KMS-11 (cell line): ENCODE measurements at regions not wholly inside any gene's neighbourhood (a gene's known extent, or its start where the extent isn't known, plus 50 kb on each side); places are given as distances from the start of the nearest gene placed in this dataset.

Source experiments
- H2AFZ ChIP-seq: fragments of 200-600 bp; sonication (generic); 2 replicates; pipeline ENCODE4 v1.6.1; 2016; ENCODE audit warnings: antibody characterized with exemption, mixed run types, low read depth
- H3K27ac ChIP-seq: fragments of 200-600 bp; sonication (generic); 2 replicates; pipeline ENCODE4 v1.6.1; 2016; ENCODE audit warnings: mild to moderate bottlenecking, mixed run types
- H3K27me3 ChIP-seq: fragments of 200-600 bp; sonication (generic); 2 replicates; pipeline ENCODE4 v1.6.1; 2017; ENCODE audit warnings: mild to moderate bottlenecking, low read depth, mixed run types, moderate library complexity; ENCODE audit not compliant: insufficient read depth
- H3K36me3 ChIP-seq: fragments of 200-600 bp; sonication (generic); 2 replicates; pipeline ENCODE4 v1.6.1; 2017; ENCODE audit warnings: mild to moderate bottlenecking, mixed run types; ENCODE audit not compliant: insufficient read depth
- H3K4me1 ChIP-seq: fragments of 200-600 bp; sonication (generic); 2 replicates; pipeline ENCODE4 v1.6.1; 2016; ENCODE audit warnings: mild to moderate bottlenecking, low read depth, mixed run types; ENCODE audit not compliant: poor library complexity, severe bottlenecking
- H3K4me2 ChIP-seq: fragments of 200-600 bp; sonication (generic); 2 replicates; pipeline ENCODE4 v1.7.0; 2016; ENCODE audit warnings: mild to moderate bottlenecking, mixed run types
- H3K4me3 ChIP-seq: fragments of 200-600 bp; sonication (generic); IDR thresholded peaks from 2 replicates; pipeline ENCODE4 v1.6.1; 2017; ENCODE audit warnings: low read depth, low read length, mixed read lengths; ENCODE audit not compliant: insufficient read depth
- H3K79me2 ChIP-seq: fragments of 200-600 bp; sonication (generic); 2 replicates; pipeline ENCODE4 v1.6.1; 2016; ENCODE audit warnings: low read depth, mixed run types; ENCODE audit not compliant: insufficient read depth
- H3K9ac ChIP-seq: fragments of 200-600 bp; sonication (generic); 2 replicates; pipeline ENCODE4 v1.6.1; 2016; ENCODE audit warnings: mild to moderate bottlenecking, mixed run types
- H4K20me1 ChIP-seq: fragments of 200-600 bp; sonication (generic); 2 replicates; pipeline ENCODE4 v1.6.1; 2016; ENCODE audit warnings: mild to moderate bottlenecking, mixed run types; ENCODE audit not compliant: insufficient read depth
- TF ChIP-seq, protein P1 (sequence below): fragments of 200-600 bp; sonication (generic); conservative IDR thresholded peaks from 2 replicates; pipeline ENCODE4 v1.6.1; 2017; ENCODE audit warnings: low read depth, mild to moderate bottlenecking, antibody characterized with exemption, low read length, moderate library complexity, mixed read lengths

DNA sequence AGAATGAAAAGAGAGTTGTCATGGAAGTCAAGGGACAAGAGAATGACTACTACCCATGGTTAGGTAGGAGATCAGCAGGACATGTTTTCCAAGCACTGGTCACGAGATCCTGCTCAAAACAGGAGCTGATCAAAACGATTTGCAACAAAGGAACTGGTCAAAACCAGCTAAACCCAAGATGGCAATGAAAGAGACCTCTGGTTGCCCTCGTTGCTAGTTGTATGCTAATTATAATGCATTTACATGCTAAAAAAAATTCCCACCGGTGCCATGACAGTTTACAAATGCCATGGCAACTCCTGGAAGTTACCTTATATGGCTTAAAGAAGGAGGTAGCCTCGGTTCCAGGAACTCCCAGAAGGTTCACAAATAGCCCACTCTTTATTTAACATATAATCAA lies 95.0 kb upstream of the OTX2 start:
- Histone ChIP-seq H3K27me3 (no peaks in the 10 kb centered on the region), H3K4me3 (no peak overlapping the region), H3K4me1 (no peaks in the 10 kb centered on the region), H3K79me2 (no peaks in the 10 kb centered on the region), H2AFZ (no peak overlapping the region), H3K27ac (no peak overlapping the region), H3K36me3 (no peaks in the 10 kb centered on the region), H3K4me2 (no peak overlapping the region), H3K9ac (no peak overlapping the region), H4K20me1 (no peaks in the 10 kb centered on the region)
- TF ChIP-seq, protein P1, sequence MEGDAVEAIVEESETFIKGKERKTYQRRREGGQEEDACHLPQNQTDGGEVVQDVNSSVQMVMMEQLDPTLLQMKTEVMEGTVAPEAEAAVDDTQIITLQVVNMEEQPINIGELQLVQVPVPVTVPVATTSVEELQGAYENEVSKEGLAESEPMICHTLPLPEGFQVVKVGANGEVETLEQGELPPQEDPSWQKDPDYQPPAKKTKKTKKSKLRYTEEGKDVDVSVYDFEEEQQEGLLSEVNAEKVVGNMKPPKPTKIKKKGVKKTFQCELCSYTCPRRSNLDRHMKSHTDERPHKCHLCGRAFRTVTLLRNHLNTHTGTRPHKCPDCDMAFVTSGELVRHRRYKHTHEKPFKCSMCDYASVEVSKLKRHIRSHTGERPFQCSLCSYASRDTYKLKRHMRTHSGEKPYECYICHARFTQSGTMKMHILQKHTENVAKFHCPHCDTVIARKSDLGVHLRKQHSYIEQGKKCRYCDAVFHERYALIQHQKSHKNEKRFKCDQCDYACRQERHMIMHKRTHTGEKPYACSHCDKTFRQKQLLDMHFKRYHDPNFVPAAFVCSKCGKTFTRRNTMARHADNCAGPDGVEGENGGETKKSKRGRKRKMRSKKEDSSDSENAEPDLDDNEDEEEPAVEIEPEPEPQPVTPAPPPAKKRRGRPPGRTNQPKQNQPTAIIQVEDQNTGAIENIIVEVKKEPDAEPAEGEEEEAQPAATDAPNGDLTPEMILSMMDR = no peak

DNA sequence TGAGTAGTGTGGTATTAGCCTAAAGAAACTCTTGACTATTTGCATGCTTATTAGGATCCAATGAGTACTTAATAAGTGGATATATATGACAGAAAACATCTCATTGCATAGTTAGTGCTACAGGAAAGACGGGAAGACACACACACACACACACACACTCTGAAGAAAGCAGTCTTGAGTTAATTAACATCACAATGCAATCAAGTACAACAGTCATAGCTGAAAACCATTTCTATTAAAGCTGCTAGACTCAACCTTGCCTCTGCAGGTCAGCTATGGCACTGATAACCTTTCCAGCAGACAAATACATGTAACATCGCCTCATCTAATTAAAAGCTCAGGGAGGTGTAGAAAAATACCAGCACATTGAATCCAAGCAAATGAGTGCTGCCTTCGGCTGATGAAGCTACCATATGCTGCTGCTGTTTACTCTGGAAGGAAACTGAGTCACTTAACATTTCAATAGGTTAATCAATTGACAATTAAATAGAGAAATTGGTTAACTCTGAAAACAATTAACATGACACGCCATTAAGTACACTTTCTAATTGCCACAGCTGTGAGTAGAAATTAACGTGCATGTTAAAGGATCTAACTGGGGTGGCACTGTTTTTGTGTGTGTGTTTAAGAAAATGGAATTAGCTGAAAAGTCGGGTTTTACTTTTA lies 93.2 kb upstream of the OTX2 start:
- H3K36me3 ChIP-seq = no peaks in the 10 kb centered on the region
- no peak overlapping the region for H3K4me3 ChIP-seq
- no peak overlapping the region for H3K4me2 ChIP-seq
- H3K27me3 ChIP-seq = no peaks in the 10 kb centered on the region
- no peaks in the 10 kb centered on the region for H3K79me2 ChIP-seq
- no peak overlapping the region for H2AFZ ChIP-seq
- H3K9ac ChIP-seq = no peak overlapping the region
- H3K4me1 ChIP-seq = no peaks in the 10 kb centered on the region
- no peaks in the 10 kb centered on the region for H4K20me1 ChIP-seq
- TF ChIP-seq, protein P1 = no peak
- no peak overlapping the region for H3K27ac ChIP-seq

DNA sequence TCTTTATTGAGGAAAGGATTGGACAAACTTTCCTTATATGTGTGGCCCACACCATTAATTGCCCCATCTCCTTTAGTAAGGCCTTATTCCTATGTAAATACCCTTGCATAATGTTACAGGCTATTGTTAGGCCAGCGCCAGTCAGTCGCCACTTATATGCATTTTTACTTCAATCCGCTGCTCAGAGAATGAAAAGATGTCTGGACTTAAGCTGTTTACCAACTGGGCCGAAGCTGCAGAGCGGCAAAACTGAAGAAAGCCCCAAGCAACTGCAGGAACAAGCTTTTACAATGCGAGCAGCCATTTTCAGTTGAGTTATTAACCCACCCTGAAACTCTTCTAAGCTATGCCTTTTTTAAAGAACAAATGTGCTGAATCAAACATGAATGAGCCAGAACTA lies 92.1 kb upstream of the OTX2 start:
- no peaks in the 10 kb centered on the region for H3K36me3 ChIP-seq
- H2AFZ ChIP-seq = no peak overlapping the region
- H3K4me2 ChIP-seq = no peak overlapping the region
- no peaks in the 10 kb centered on the region for H3K4me1 ChIP-seq
- H3K9ac ChIP-seq = no peak overlapping the region
- H3K4me3 ChIP-seq = no peak overlapping the region
- TF ChIP-seq, protein P1 = no peak
- H4K20me1 ChIP-seq = no peaks in the 10 kb centered on the region
- no peaks in the 10 kb centered on the region for H3K79me2 ChIP-seq
- H3K27ac ChIP-seq = no peak overlapping the region
- H3K27me3 ChIP-seq = no peaks in the 10 kb centered on the region

DNA sequence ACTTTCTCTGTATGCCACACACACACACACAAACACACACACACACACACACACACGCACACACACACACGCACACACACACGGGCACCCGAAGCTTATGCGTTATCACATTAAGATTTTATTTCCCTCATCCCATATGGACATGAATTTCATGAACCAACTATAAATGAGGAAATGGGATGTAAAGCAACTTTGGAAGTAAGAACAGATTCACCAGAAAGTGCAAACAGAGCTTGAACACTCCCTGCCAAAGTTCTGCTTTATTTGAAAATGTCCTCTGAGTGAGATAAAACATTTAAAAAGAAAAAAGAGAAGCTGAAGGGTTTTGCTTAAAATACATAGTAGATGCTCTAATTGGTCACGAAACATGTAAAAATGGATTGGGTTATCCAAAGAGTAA lies 90.4 kb upstream of the OTX2 start:
- Histone ChIP-seq H3K4me1 (no peaks in the 10 kb centered on the region), H3K4me2 (no peak overlapping the region), H3K9ac (no peak overlapping the region), H3K36me3 (no peaks in the 10 kb centered on the region), H3K79me2 (no peaks in the 10 kb centered on the region), H4K20me1 (no peaks in the 10 kb centered on the region), H2AFZ (no peak overlapping the region), H3K27ac (no peak overlapping the region), H3K27me3 (no peaks in the 10 kb centered on the region), H3K4me3 (no peak overlapping the region)
- TF ChIP-seq, protein P1 = no peak
